Liver (tissue), 8 donors: ENCODE measurements at regions not wholly inside any gene's neighbourhood (a gene's known extent, or its start where the extent isn't known, plus 50 kb on each side); places are given as distances from the start of the nearest gene placed in this dataset.
"Not testable (repeated sequence)": the region's sequence is repeated elsewhere in the genome, so short reads cannot be mapped to it uniquely, and the experiment has no call there.

ENCODE experiments used
- DNase-seq: peaks from one replicate; pipeline ENCODE4 v3.0.0-alpha.2; 2017; ENCODE audit warnings: low spot score
- H3K27ac ChIP-seq, 2 donors: one replicate each; pipeline ENCODE4 v1.7.0; 2013; ENCODE audit warnings: inconsistent platforms in 2 of 2, low read length in 2 of 2, control low read depth in 1 of 2, low read depth in 1 of 2, mild to moderate bottlenecking in 1 of 2
- H3K27me3 ChIP-seq, 4 donors: one replicate each; pipeline versions ENCODE4 v1.6.1 to v1.7.0; 2013; ENCODE audit warnings: low read length in 3 of 4, inconsistent platforms in 1 of 4, mild to moderate bottlenecking in 1 of 4, moderate library complexity in 1 of 4; ENCODE audit not compliant: control insufficient read depth in 4 of 4, insufficient read depth in 4 of 4
- H3K36me3 ChIP-seq, 4 donors: one replicate each; pipeline versions ENCODE4 v1.6.1 to v1.7.0; 2013; ENCODE audit warnings: low read length in 3 of 4, mild to moderate bottlenecking in 3 of 4, low read depth in 1 of 4, moderate library complexity in 1 of 4; ENCODE audit not compliant: control insufficient read depth in 4 of 4, insufficient read depth in 3 of 4
- H3K4me1 ChIP-seq, 4 donors: one replicate each; pipeline versions ENCODE4 v1.6.1 to v1.7.0; 2013; ENCODE audit warnings: low read length in 3 of 4, mild to moderate bottlenecking in 3 of 4, moderate library complexity in 1 of 4; ENCODE audit not compliant: control insufficient read depth in 4 of 4, insufficient read depth in 4 of 4
- H3K4me3 ChIP-seq, 3 donors: one replicate each; pipeline versions ENCODE4 v1.6.1 to v1.7.0; 2013; ENCODE audit warnings: low read length in 3 of 3, control low read depth in 1 of 3, low read depth in 1 of 3, mild to moderate bottlenecking in 1 of 3
- H3K9ac ChIP-seq, 2 donors: one replicate each; pipeline ENCODE4 v1.7.0; 2013; ENCODE audit warnings: low read length in 2 of 2, mild to moderate bottlenecking in 2 of 2, moderate library complexity in 2 of 2, control low read depth in 1 of 2, low read depth in 1 of 2
- H3K9me3 ChIP-seq, 4 donors: one replicate each; pipeline versions ENCODE4 v1.6.1 to v1.7.0; 2013; ENCODE audit warnings: low read length in 3 of 4; ENCODE audit not compliant: control insufficient read depth in 4 of 4
- EGR1 ChIP-seq, 2 donors: IDR thresholded peaks; 2 replicates each; pipeline ENCODE4 v1.6.1; 2016 to 2018; ENCODE audit warnings: antibody characterized with exemption in 2 of 2, low read depth in 2 of 2
- FOXA1 ChIP-seq: IDR thresholded peaks from 2 replicates; pipeline ENCODE4 v1.6.1; 2016; ENCODE audit warnings: antibody characterized with exemption
- FOXA2 ChIP-seq: IDR thresholded peaks from 2 replicates; pipeline ENCODE4 v1.6.1; 2016; ENCODE audit warnings: antibody characterized with exemption
- GABPA ChIP-seq, 2 donors: IDR thresholded peaks in 1 of 2; conservative IDR thresholded peaks in 1 of 2; 2 replicates each; pipeline ENCODE4 v1.6.1; 2016; ENCODE audit warnings: antibody characterized with exemption in 2 of 2, mild to moderate bottlenecking in 1 of 2, moderate library complexity in 1 of 2
- JUND ChIP-seq, 2 donors: IDR thresholded peaks; 2 replicates each; pipeline ENCODE4 v1.6.1; 2016; ENCODE audit warnings: antibody characterized with exemption in 2 of 2
- MAX ChIP-seq: IDR thresholded peaks from 2 replicates; pipeline ENCODE4 v1.6.1; 2016; ENCODE audit warnings: antibody characterized with exemption
- NR2F2 ChIP-seq: IDR thresholded peaks from 2 replicates; pipeline ENCODE4 v1.6.1; 2016; ENCODE audit warnings: antibody characterized with exemption
- RAD21 ChIP-seq, 2 donors: IDR thresholded peaks; 2 replicates each; pipeline ENCODE4 v1.6.1; 2016; ENCODE audit warnings: antibody characterized with exemption in 2 of 2, mild to moderate bottlenecking in 2 of 2
- REST ChIP-seq: IDR thresholded peaks from 2 replicates; pipeline ENCODE4 v1.6.1; 2016; ENCODE audit warnings: antibody characterized with exemption, mild to moderate bottlenecking
- RXRA ChIP-seq, 2 donors: IDR thresholded peaks; 2 replicates each; pipeline ENCODE4 v1.6.1; 2017 to 2018; ENCODE audit warnings: antibody characterized with exemption in 2 of 2, mild to moderate bottlenecking in 1 of 2
- YY1 ChIP-seq: IDR thresholded peaks from 2 replicates; pipeline ENCODE4 v1.6.1; 2016; ENCODE audit warnings: antibody characterized with exemption, mild to moderate bottlenecking
- ZBTB33 ChIP-seq: IDR thresholded peaks from 2 replicates; pipeline ENCODE4 v1.6.1; 2016; ENCODE audit warnings: antibody characterized with exemption
- WGBS: extraction: QIAGEN DNeasy Blood & Tissue Kit; methylation state at CpG from one replicate; pipeline ENCODE4 v1.1.7; 2013; 5-methylcytosine and 5-hydroxymethylcytosine counted together
- TF ChIP-seq, protein P1 (sequence below): IDR thresholded peaks from 2 replicates; pipeline ENCODE4 v1.6.1; 2016; ENCODE audit warnings: antibody characterized with exemption
- TF ChIP-seq, protein P2 (sequence below): fragments of 150-350 bp; IDR thresholded peaks from 2 replicates; pipeline ENCODE4 v1.5.1; 2017; ENCODE audit warnings: improper control_type of control experiment, low read depth, low read length; ENCODE audit not compliant: missing input control
- donor health status: healthy.
- donor health status: healthy.
- donor health status: healthy.
- donor health status: healthy.
- donor health status: healthy.

DNA sequence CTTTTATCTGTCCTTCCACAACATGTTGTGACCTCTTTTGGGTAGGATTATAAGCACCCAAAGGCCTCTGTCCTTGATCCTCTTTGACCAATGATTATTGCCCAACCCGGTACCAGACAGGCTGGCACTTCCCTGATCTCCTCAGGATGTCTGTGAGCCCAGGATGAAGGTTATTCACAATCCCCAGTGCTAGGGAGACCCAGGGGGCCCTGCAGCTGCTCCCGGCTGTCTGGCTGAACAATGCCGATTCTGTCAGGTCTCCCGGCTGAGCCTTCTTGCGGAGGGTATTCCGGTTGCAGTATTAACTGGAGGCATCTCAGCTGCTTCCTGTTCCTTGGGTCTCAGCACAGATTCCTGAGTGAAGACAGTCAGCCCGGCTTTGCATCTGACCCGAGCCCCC is 71.2 kb upstream of the CDON start:
- H3K4me1 ChIP-seq, result peaks cover 0 to 2% (median 0%) of the 10 kb centered on the region in 4 donors
- no peak for DNase-seq

GRCh38 chr11:126132319-126132718 is 69.7 kb upstream of the CDON start:
- no peaks in the 10 kb centered on the region for H3K36me3 ChIP-seq
- H3K9me3 ChIP-seq, result no peaks in the 10 kb centered on the region
- H3K27ac ChIP-seq, result no peak overlapping the region
- peaks cover 0 to 1% (median 0%) of the 10 kb centered on the region in 4 donors for H3K4me1 ChIP-seq
- H3K9ac ChIP-seq, result no peak overlapping the region
- H3K27me3 ChIP-seq, result no peaks in the 10 kb centered on the region
- no peak for DNase-seq
- WGBS, result 77% methylated on average over 3 of the region's 3 CpGs
- H3K4me3 ChIP-seq, result no peak overlapping the region
- TF ChIP-seq GABPA (IDR thresholded peaks at IDR 0.05 in 1 of 2, conservative IDR thresholded peaks at IDR 0.05 in 1 of 2) (no peak), EGR1 (IDR thresholded peaks at IDR 0.05; ENCODE audit: low read depth in 2 of 2) (no peak), YY1 (no peak), RXRA (IDR thresholded peaks at IDR 0.05) (no peak), ZBTB33 (no peak), REST (no peak), NR2F2 (no peak), RAD21 (IDR thresholded peaks at IDR 0.05) (no peak)
- TF ChIP-seq, protein P1, sequence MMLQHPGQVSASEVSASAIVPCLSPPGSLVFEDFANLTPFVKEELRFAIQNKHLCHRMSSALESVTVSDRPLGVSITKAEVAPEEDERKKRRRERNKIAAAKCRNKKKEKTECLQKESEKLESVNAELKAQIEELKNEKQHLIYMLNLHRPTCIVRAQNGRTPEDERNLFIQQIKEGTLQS, result no peak
- TF ChIP-seq, protein P2, sequence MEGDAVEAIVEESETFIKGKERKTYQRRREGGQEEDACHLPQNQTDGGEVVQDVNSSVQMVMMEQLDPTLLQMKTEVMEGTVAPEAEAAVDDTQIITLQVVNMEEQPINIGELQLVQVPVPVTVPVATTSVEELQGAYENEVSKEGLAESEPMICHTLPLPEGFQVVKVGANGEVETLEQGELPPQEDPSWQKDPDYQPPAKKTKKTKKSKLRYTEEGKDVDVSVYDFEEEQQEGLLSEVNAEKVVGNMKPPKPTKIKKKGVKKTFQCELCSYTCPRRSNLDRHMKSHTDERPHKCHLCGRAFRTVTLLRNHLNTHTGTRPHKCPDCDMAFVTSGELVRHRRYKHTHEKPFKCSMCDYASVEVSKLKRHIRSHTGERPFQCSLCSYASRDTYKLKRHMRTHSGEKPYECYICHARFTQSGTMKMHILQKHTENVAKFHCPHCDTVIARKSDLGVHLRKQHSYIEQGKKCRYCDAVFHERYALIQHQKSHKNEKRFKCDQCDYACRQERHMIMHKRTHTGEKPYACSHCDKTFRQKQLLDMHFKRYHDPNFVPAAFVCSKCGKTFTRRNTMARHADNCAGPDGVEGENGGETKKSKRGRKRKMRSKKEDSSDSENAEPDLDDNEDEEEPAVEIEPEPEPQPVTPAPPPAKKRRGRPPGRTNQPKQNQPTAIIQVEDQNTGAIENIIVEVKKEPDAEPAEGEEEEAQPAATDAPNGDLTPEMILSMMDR, result no peak

More for the DNA sequence above, 71.2 kb upstream of the CDON start:
- H3K36me3 ChIP-seq, result no peaks in the 10 kb centered on the region
- 80% methylated on average over 8 of the region's 8 CpGs for WGBS
- no peak overlapping the region for H3K4me3 ChIP-seq
- H3K27me3 ChIP-seq, result no peaks in the 10 kb centered on the region
- H3K27ac ChIP-seq, result no peak overlapping the region
- TF ChIP-seq FOXA1 (no peak), JUND (IDR thresholded peaks at IDR 0.05) (no peak), FOXA2 (no peak), RXRA (IDR thresholded peaks at IDR 0.05) (no peak), MAX (no peak), YY1 (no peak), EGR1 (IDR thresholded peaks at IDR 0.05; ENCODE audit: low read depth in 2 of 2) (no peak)
- no peaks in the 10 kb centered on the region for H3K9me3 ChIP-seq
- no peak overlapping the region for H3K9ac ChIP-seq

DNA sequence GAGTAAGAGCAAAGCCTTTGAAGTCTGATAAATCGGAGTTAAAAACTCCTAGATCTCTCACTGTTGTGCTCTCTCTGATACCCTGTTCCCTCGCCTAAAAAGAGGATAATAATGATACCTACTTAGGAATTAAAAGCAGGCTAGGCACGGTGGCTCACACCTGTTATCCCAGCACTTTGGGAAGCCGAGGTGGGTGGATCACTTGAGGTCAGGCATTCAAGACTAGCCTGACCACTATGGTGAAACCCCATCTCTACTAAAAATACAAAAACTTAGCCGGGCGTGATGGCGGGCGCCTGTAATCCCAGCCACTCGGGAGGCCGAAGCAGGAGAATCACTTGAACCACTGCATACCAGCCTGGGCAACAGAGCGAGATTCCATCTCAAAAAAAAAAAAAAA is 68.1 kb upstream of the CDON start:
- not testable (repeated sequence) for H3K4me3 ChIP-seq, DNase-seq, H3K27me3 ChIP-seq, H3K4me1 ChIP-seq, H3K36me3 ChIP-seq, H3K9me3 ChIP-seq, H3K27ac ChIP-seq, H3K9ac ChIP-seq
- 93% methylated on average over 11 of the region's 11 CpGs for WGBS
